Pons (tissue), 1 donor: ENCODE measurements at regions not wholly inside any gene's neighbourhood (a gene's known extent, or its start where the extent isn't known, plus 50 kb on each side); places are given as distances from the start of the nearest gene placed in this dataset.
"Not testable (repeated sequence)": the region's sequence is repeated elsewhere in the genome, so short reads cannot be mapped to it uniquely, and the experiment has no call there.

ENCODE experiments used
- DNase-seq: peaks from one replicate; pipeline ENCODE4 v3.0.0-alpha.2; 2016; ENCODE audit warnings: low spot score

- not testable (repeated sequence) for DNase-seq
Measured at GRCh38 chrX:94341730-94342129, 667.7 kb downstream of the FAM133A start.

- DNase-seq, result no peak
Measured at GRCh38 chrX:94361241-94361640, 687.2 kb downstream of the FAM133A start.

GRCh38 chrX:94365736-94366135 lies 691.7 kb downstream of the FAM133A start:
- no peak for DNase-seq

GRCh38 chrX:94366616-94367015 lies 692.6 kb downstream of the FAM133A start:
- DNase-seq, result no peak

- no peak for DNase-seq
Measured at GRCh38 chrX:94389044-94389443, 715.0 kb downstream of the FAM133A start.

- DNase-seq, result no peak
Measured at GRCh38 chrX:94400488-94400887, 726.5 kb downstream of the FAM133A start.

GRCh38 chrX:94401426-94401825 lies 727.4 kb downstream of the FAM133A start:
- no peak for DNase-seq

GRCh38 chrX:94414746-94415145 lies 740.7 kb downstream of the FAM133A start:
- DNase-seq, result no peak

- DNase-seq, result no peak
Measured at GRCh38 chrX:94418065-94418464, 744.1 kb downstream of the FAM133A start.

GRCh38 chrX:94424456-94424855 lies 750.5 kb downstream of the FAM133A start:
- DNase-seq, result no peak

GRCh38 chrX:94430091-94430490 lies 756.1 kb downstream of the FAM133A start:
- DNase-seq, result no peak

- DNase-seq, result no peak
Measured at GRCh38 chrX:94435799-94436198, 761.8 kb downstream of the FAM133A start.

- no peak for DNase-seq
Measured at GRCh38 chrX:94454159-94454558, 780.2 kb downstream of the FAM133A start.

GRCh38 chrX:94454606-94455005 lies 780.6 kb downstream of the FAM133A start:
- DNase-seq, result no peak

- no peak for DNase-seq
Measured at GRCh38 chrX:94455782-94456181, 781.8 kb downstream of the FAM133A start.

GRCh38 chrX:94492541-94492940 lies 818.5 kb downstream of the FAM133A start:
- no peak for DNase-seq

- DNase-seq, result no peak
Measured at GRCh38 chrX:94493405-94493804, 819.4 kb downstream of the FAM133A start.

- DNase-seq, result no peak
Measured at GRCh38 chrX:94511564-94511963, 837.6 kb downstream of the FAM133A start.

- no peak for DNase-seq
Measured at GRCh38 chrX:94515009-94515408, 841.0 kb downstream of the FAM133A start.

GRCh38 chrX:94524867-94525266 lies 850.9 kb downstream of the FAM133A start:
- no peak for DNase-seq

- no peak for DNase-seq
Measured at GRCh38 chrX:94545722-94546121, 871.7 kb downstream of the FAM133A start.

GRCh38 chrX:94551831-94552230 lies 877.8 kb downstream of the FAM133A start:
- DNase-seq, result no peak

GRCh38 chrX:94560930-94561329 lies 886.9 kb downstream of the FAM133A start:
- no peak for DNase-seq

- no peak for DNase-seq
Measured at GRCh38 chrX:94576367-94577004, 902.5 kb downstream of the FAM133A start.

- DNase-seq, result no peak
Measured at GRCh38 chrX:94600077-94600476, 926.1 kb downstream of the FAM133A start.
